ENCODE measurements at regions not wholly inside any gene's neighbourhood (a gene's known extent, or its start where the extent isn't known, plus 50 kb on each side); places are given as distances from the start of the nearest gene placed in this dataset.
"Not testable (repeated sequence)": the region's sequence is repeated elsewhere in the genome, so short reads cannot be mapped to it uniquely, and the experiment has no call there.

GRCh38 chr6:126682440-126682839 is 342.5 kb downstream of the CENPW start:
- no peak for DNase-seq

- no peak for DNase-seq
These were observed 345.3 kb downstream of the CENPW start for GRCh38 chr6:126685182-126685581.

- no peak for DNase-seq
These were observed 357.2 kb downstream of the CENPW start for GRCh38 chr6:126696921-126697693.

GRCh38 chr6:126698732-126699240 is 358.9 kb downstream of the CENPW start:
- DNase-seq = peak; percentile 29

DNA sequence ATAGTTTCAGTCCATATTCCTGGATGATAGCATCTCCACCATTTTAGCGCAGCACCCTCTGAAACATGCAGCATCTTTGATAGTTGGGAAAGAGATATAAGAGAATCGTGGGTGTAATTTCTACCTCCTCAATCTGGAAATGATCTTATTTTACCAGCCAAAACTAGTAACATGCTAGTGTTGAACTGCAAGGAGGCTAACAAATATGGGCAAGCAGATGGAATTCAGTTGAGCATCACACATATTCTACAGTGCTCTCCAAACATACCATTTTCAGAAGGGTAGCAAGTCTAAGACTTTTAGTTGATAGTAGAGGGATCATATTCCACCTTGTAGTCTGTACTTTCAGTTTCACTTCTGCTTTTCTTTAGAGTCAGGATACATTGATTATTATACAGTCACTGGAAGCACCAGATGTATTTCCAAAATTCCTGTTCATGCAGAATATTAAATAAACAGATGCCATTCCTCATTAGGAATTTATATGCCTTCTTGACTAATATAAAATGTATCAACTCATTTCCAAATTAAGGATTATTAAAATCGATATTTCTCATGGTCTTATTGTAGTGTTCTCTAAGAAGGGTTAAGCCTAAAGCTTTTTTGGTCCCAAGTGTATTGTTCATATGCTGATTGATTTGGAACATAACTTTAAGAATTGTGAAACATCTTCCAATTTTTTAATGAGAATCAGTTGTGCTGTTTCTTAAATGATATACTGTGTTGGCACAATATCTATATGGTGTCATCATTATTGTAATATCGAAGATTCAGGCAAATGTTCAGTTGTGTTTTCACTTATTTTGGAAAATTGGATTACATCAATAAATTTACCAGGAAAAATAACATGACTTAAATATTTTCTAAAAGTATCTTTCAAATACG is 362.0 kb downstream of the CENPW start:
- DNase-seq = no peak

- DNase-seq = no peak
These were observed 376.1 kb downstream of the CENPW start for GRCh38 chr6:126716032-126716431.

DNA sequence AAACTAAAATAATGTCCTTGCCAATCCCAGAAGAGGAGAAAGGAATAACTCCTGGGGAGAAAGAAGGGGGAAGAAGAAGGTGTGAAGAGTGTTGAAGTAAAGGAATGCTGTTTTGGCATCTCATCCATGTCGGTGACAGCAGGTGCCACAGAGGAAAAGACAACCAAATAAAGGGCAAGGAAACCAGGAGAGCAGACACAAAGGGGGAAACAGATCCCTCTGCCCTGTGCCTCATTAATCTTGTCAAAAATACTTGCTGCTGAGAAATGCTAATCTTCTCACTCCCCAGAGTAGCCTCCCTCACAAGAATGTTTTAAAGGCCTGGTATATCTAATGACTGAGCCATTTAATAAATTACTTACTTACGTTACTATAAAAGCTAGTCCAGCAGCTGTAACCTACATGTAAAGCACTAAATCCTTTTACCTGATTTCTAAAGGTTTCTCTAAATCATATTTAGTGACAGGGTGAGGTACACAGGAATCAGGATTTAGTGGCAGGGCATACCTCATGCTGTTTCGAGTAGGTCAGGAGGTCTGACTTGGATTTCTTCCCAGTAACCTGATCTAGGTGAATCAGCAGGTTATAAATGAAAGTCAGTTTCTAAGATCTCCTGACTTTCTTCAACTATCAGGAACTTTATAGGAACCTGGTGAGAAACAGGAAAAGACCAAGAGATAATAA is 377.1 kb downstream of the CENPW start:
- peak; percentile 87 for DNase-seq

DNA sequence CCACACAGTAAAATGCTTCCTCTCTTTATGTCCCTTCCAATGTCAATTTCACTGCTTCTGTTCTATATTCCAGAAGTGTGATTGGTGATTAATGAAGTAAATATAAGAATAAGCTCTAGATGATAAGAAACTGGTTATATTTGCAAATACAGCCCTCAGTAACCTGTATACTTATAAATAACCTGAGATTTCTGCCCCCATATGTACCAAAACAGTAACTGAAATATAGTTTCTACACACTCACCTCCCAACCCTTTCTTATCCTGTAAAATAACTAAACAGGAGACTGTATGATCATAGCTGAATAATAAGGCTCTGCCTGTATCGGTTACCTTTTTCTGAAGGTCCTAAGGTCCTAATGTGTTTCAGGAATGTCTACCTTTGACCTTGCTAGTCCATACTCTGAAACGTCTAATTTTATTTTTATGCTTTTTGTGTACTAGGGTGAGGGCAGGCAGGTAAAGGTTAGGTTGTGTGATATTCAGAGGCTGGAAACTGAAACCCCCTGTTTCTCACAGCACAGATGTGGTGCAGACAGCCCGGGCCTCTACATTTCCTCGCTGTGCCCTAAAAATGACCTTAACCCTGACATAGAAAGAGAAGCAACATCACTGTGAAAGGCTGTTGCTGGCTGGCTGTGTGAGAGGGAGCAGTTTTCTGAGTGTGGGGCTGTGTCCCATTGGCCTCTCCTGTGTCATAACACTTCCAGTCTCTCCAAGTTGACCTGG is 378.8 kb downstream of the CENPW start:
- no peak for DNase-seq

- no peak for DNase-seq
These were observed 380.4 kb downstream of the CENPW start for GRCh38 chr6:126720304-126720703.

DNA sequence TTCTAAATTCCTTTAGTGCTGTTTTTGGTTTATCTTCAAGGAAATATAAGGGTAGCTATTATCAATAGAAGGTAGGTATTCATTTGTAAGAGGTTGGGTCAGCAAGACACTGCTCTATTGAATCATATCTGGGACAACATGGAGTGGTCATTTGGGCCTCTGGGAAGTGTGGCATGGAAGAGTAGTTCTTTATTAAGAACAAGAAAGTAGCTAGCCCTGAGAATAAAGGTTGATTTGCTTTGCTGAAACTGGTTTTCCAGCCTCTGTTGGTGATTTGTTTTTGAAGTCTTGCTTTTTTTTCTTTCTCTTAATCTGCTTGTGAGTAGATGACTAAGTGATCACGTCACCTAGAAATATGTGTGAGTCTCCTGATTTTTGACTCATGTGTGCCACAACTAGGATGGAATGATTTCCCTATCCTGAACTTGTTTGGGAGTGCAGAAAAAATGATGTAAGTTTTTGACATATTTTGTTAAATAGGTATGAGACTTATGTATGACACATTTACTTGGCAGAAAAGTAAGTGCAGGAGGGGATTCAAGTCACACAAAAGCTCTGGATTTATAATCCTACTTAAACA is 381.8 kb downstream of the CENPW start:
- no peak for DNase-seq

GRCh38 chr6:126722411-126722810 is 382.5 kb downstream of the CENPW start:
- DNase-seq = no peak

DNA sequence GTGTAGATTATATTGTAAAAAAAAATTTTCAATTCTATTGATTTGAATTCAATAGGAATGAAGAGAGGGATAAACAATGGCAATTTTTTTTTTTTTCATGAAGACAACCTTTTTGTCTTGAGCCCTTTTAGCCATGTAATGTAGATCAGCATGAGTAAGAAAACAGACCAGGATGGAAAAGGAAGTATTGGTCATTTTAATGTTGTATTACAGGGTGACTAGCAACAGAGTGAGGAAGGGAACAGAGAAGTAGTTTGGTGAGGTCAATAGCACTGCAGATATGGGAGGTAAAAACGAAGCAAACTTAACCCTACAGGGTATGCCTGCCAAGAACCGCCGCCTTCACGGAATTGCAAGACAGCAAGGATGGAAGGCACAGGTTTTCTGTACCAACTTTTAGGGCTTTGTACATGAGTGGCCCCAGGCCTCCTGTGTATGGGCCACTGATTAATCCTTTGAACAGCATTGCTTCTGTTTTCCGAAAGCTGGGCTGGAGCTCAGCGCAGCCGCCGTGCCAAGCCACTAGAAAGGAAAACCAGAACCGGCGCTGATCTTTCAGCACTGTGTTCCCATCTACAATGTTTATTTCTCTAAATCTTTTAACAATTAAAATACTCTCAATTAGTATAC is 383.7 kb downstream of the CENPW start:
- DNase-seq = no peak

DNA sequence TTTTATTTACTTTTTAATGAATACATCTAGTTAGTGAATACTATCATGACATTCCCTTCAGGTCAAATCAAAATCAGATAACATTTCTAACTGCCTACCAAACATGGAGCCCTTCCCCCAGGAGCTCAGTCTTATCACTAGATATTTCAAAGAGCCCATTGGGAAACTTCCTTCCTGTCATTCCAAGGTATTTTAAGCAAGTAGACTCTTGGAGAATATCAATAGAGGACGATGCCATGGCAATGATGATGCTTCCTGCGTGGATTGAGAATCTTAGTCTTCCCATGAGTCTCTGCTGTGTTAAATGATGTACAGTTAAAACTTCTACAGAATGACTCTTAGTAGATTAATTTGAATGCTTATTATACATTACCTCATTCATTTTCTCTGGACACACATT is 384.9 kb downstream of the CENPW start:
- DNase-seq = no peak

GRCh38 chr6:126726454-126726853 is 386.5 kb downstream of the CENPW start:
- DNase-seq = not testable (repeated sequence)

DNA sequence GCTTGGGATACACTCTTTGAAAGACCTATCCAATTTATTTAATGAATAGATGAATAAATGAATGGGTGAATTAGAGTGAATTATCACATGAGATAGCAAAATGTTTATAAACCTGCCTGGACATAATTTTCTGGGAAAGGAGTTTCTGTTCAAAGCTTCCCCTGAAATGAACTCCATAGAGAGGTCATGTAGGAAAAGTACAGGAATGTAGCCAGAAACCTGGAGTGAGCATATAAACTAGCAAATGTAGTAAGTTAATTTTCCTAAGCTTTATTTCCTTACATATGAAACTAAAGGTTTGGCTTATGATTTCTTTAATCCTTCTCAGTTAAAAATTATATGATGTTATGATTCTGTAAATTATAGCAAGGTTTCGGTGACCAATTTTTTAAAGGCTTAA is 380.3 kb upstream of the RSPO3 start:
- DNase-seq = no peak

DNA sequence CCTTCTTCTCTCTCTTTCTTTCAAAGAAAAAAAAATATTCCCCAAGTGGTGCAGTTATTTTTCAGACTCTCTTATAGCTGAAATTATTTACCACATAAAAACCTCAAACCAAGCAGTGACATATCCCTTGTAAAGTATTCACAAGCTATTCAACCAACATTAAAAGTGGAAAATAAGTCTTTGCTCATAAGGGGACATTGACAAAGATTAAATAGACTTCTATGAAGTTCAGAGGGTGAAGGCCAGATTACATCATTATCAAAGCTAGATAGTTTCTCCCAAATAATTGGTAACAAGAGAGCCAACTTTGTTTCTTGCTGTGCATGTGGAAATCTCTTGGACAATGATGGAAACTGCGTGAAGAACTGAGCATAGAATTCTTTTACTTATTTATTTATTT is 379.8 kb upstream of the RSPO3 start:
- no peak for DNase-seq

DNA sequence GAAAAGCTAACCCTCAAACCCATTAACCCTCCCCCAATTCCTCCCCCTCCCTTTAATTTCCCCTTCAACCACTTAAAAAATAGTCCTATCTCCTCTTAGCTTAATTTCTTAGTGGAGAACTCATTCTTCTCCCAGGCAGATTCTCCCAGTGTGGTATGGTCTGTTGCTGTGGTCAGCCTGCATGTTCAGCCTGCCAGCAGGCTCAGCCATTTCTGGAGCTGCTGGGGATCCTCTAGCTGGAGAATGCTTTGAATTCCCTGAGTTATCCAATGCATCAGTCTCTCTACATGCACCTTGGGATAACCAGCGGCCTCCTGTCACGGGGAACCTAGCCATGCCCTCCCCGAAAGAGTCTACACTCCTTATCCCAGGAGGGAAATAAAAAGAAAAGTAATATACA is 375.4 kb upstream of the RSPO3 start:
- DNase-seq = no peak

GRCh38 chr6:126747728-126748540 is 370.5 kb upstream of the RSPO3 start:
- DNase-seq = no peak

GRCh38 chr6:126753606-126754005 is 364.9 kb upstream of the RSPO3 start:
- no peak for DNase-seq

GRCh38 chr6:126761854-126762253 is 356.6 kb upstream of the RSPO3 start:
- peak; percentile 24 for DNase-seq

DNA sequence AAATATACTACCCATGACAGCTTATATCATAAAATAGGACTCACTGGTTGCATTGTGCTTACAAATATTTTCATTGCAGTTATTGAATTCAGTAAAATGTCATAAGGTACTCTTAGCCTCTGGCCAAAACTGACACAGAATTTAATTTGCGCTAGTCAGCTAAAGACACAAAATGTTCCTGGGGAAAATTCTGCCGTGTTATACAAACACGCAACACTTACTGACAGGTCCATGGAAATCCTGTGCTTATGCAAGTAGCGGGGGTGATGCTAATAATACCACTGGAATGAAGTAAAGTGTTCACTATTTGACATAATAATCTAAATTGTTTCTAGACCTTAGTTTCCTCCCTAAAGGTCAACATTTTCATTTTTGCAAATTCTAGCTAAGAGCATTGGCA is 354.4 kb upstream of the RSPO3 start:
- no peak for DNase-seq
